ENCODE measurements at regions not wholly inside any gene's neighbourhood (a gene's known extent, or its start where the extent isn't known, plus 50 kb on each side); places are given as distances from the start of the nearest gene placed in this dataset.

DNA sequence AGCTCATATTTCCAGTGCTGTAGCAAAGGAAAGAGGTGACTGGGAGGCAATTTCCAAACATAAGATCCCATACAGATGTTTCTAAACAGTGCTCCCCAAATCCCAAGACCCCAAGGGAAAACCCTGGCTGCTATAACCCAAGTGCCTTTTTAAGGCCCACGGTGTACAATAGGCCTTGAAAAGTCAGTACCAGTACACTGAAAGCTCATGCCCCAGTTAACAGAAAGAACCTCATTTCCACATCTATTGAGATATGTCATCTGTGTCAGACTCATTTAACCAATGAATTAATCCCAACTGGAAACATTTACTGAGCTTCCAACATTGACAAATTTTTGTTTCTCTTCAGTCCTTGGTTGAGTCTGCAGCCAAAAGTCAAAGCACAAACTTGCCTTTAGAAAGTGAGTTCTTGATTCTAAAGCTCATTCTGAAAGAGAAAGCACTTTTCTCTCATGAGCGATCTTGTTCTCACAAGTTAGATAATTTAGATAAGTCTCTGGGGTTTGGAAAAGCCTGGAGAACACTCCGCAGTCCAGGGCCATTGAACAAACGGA is 239.8 kb upstream of the ARHGAP20 start:
- no peaks in the 10 kb centered on the region for H3K27me3 ChIP-seq (ENCODE audit: control insufficient read depth, insufficient read depth, low read length)
- no peaks in the 10 kb centered on the region for H3K36me3 ChIP-seq (ENCODE audit: control insufficient read depth, insufficient read depth, low read length)
- TF ChIP-seq, protein P1, sequence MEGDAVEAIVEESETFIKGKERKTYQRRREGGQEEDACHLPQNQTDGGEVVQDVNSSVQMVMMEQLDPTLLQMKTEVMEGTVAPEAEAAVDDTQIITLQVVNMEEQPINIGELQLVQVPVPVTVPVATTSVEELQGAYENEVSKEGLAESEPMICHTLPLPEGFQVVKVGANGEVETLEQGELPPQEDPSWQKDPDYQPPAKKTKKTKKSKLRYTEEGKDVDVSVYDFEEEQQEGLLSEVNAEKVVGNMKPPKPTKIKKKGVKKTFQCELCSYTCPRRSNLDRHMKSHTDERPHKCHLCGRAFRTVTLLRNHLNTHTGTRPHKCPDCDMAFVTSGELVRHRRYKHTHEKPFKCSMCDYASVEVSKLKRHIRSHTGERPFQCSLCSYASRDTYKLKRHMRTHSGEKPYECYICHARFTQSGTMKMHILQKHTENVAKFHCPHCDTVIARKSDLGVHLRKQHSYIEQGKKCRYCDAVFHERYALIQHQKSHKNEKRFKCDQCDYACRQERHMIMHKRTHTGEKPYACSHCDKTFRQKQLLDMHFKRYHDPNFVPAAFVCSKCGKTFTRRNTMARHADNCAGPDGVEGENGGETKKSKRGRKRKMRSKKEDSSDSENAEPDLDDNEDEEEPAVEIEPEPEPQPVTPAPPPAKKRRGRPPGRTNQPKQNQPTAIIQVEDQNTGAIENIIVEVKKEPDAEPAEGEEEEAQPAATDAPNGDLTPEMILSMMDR (IDR thresholded peaks at IDR 0.05; ENCODE audit: insufficient read depth, low read length, poor library complexity, severe bottlenecking): no peak
- no peak overlapping the region for H3K4me3 ChIP-seq (ENCODE audit: low read depth, low read length)
- DNase-seq (ENCODE audit: low read depth): no peak

DNA sequence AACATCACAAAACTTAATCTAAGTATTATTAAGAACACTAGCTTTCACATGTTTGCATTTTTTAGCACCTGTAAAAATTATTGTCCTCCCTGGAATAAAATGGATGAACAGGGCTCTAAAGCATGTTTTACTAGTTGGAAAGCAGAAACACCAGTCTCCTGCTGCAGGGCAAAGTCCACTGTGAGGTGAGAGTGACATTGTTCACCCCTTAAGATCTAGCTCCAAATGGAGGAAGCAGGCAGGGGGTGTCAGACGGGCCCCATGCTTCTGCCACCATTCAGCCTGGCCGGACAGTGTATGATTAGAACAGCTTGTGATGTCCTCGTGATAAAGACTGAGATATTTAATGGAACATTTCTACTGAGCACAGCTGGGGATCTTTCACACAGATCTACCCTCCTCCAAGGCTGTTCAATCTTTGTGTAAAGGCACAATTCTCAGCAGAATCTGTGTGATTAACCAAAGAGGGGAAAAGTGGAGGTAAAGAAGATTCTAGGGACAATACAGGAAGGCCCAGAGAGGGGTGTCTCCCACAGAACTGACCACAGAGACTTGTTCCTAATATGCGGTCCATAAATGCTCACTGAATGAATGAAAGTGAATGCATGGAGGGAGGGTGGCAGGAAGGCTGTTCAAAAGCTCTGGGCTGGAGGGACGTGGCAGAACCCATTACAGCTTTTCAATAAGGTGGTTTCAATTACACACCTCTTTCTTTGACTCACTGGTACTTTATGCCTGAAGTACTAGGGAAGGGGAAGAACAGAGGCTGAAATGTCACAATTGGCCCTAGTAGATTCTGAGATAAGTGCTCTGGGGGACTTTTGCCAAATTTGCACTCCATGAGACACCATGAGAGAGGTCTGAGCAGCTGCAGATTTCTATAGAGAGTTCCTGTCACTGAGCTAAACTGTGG is 239.1 kb upstream of the ARHGAP20 start:
- no peaks in the 10 kb centered on the region for H3K27me3 ChIP-seq (ENCODE audit: control insufficient read depth, insufficient read depth, low read length)
- H3K36me3 ChIP-seq (ENCODE audit: control insufficient read depth, insufficient read depth, low read length): no peaks in the 10 kb centered on the region
- no peak for DNase-seq (ENCODE audit: low read depth)
- TF ChIP-seq, protein P1 (IDR thresholded peaks at IDR 0.05; ENCODE audit: insufficient read depth, low read length, poor library complexity, severe bottlenecking): no peak
- no peak overlapping the region for H3K4me3 ChIP-seq (ENCODE audit: low read depth, low read length)

DNA sequence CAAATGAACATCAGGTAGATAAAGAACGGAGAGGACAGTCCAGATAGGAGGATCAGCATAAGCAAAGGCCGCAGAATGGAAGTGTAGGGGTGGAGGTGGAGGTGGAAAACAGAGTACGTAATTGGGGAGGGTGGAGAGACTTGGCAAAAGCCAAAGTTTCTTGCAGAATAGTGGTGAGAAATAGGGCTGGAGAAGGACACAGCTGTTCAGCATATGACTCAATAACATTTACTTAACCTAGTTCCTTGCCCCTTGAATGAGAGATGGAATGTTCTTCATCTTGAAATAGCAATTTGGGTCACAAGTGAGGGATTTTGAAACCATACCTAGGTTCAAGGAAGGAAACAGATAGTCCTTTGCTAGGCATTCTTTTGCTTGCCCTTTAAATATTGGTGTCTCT is 235.9 kb upstream of the ARHGAP20 start:
- TF ChIP-seq, protein P1 (IDR thresholded peaks at IDR 0.05; ENCODE audit: insufficient read depth, low read length, poor library complexity, severe bottlenecking): no peak
- Histone ChIP-seq H3K27me3 (ENCODE audit: control insufficient read depth, insufficient read depth, low read length) (no peaks in the 10 kb centered on the region), H3K36me3 (ENCODE audit: control insufficient read depth, insufficient read depth, low read length) (no peaks in the 10 kb centered on the region), H3K4me3 (ENCODE audit: low read depth, low read length) (no peak overlapping the region)
- no peak for DNase-seq (ENCODE audit: low read depth)

DNA sequence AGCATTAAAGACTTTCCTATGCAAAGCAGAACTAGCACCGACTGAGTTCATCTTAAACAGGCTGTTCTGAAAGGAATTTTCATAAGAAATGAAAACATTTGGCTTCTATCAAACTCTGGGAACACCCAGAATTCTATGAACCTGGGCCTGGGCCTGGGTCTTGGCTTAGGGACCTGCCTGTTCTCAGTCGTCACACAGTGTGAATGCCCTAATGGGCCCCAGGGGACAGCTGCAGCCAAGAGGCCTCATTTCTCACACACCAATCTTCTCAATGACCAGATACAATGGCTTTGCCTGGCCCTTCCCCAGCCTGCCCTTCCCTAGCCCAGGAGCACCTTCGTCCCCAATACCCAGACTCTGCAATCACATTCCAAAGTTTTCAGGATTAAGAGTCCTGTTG is 234.9 kb upstream of the ARHGAP20 start:
- Histone ChIP-seq H3K36me3 (ENCODE audit: control insufficient read depth, insufficient read depth, low read length) (no peaks in the 10 kb centered on the region), H3K27me3 (ENCODE audit: control insufficient read depth, insufficient read depth, low read length) (no peaks in the 10 kb centered on the region), H3K4me3 (ENCODE audit: low read depth, low read length) (no peak overlapping the region)
- TF ChIP-seq, protein P1 (IDR thresholded peaks at IDR 0.05; ENCODE audit: insufficient read depth, low read length, poor library complexity, severe bottlenecking): no peak
- DNase-seq (ENCODE audit: low read depth): no peak

DNA sequence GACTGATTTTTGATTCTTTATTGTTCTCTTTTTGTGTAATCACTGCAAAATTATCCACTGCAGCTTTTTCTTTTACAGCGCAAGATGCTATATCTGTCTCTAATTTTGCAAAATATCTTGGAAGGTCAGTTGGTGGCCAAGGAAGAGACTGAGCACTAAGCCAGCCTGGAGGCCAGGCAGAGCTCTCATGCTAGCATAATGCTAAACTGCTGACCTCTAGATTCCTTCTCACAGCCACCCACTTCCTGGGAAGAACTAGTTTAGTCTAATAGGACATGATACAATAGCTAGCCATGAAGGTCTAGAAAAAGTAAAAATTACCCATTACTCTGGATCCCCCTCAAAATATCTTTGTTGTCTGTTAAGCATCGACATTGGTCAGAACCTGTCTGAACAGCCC is 227.2 kb upstream of the ARHGAP20 start:
- Histone ChIP-seq H3K27me3 (ENCODE audit: control insufficient read depth, insufficient read depth, low read length) (no peaks in the 10 kb centered on the region), H3K36me3 (ENCODE audit: control insufficient read depth, insufficient read depth, low read length) (no peaks in the 10 kb centered on the region), H3K4me3 (ENCODE audit: low read depth, low read length) (no peak overlapping the region)
- TF ChIP-seq, protein P1 (IDR thresholded peaks at IDR 0.05; ENCODE audit: insufficient read depth, low read length, poor library complexity, severe bottlenecking): no peak
- no peak for DNase-seq (ENCODE audit: low read depth)
